Fibroblast of villous mesenchyme (primary cell): ENCODE measurements at regions not wholly inside any gene's neighbourhood (a gene's known extent, or its start where the extent isn't known, plus 50 kb on each side); places are given as distances from the start of the nearest gene placed in this dataset.
A peak's percentile ranks its signal among the peaks of the same experiment; 100 is the strongest.
"Not testable (repeated sequence)": the region's sequence is repeated elsewhere in the genome, so short reads cannot be mapped to it uniquely, and the experiment has no call there.

Experiments
- DNase-seq: peaks from one replicate; pipeline ENCODE4 v3.0.0-alpha.2; 2010; ENCODE audit warnings: low read depth
- H3K4me3 ChIP-seq: 2 replicates; pipeline ENCODE4 v1.5.1; 2011; ENCODE audit warnings: low read depth, mild to moderate bottlenecking, low read length
- TF ChIP-seq, protein P1 (sequence below): IDR thresholded peaks from 2 replicates; pipeline ENCODE4 v1.5.1; 2012; ENCODE audit warnings: low read depth, mild to moderate bottlenecking, low read length; ENCODE audit not compliant: insufficient read depth

DNA sequence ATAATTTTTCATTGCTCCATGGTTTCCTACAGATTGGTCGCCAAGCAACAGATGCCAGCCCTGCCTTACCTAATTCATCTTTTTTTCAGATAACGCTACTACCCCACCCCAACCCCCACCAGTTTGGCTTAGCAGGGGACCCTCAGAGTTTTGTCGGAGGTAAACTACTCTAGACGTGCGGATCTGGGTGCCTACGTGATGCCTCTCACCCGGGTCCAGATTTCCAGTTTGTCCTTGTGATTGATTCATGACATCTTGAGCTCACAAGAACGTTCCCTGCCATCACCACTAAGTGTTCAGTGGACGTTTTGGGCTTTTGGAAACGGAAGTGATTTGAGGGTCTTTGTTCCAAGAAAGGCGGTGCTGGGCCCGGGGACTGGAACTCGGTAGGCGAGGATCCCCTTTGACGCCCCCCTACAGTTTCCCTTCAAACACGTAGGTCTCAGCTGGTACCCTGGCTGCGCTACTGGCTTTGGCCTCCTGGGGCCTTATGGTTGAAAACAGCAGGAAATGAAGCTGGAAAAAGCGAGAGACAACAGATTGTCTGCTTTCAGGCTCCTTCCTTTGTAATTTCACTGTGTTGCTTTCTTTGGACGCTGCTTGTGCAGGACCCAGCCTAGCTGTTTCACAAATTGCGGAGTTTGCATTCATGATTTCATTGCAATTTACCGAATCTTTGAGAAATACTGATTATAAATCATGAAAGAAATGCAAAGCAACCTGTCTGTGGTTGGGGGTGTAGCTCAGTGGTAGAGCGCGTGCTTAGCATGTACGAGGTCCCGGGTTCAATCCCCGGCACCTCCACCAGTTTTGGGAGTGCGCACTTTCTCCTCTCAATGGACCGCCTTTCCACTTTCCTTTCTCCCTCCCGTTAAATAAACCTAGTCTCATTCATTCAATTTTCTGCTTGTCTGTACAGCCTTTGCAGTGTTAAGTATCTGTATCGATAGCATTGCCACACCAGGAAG is 81.0 kb downstream of the GPX5 start:
- peak; percentile 37 for DNase-seq
- peak overlapping the region; percentile 48 for H3K4me3 ChIP-seq
- TF ChIP-seq, protein P1, sequence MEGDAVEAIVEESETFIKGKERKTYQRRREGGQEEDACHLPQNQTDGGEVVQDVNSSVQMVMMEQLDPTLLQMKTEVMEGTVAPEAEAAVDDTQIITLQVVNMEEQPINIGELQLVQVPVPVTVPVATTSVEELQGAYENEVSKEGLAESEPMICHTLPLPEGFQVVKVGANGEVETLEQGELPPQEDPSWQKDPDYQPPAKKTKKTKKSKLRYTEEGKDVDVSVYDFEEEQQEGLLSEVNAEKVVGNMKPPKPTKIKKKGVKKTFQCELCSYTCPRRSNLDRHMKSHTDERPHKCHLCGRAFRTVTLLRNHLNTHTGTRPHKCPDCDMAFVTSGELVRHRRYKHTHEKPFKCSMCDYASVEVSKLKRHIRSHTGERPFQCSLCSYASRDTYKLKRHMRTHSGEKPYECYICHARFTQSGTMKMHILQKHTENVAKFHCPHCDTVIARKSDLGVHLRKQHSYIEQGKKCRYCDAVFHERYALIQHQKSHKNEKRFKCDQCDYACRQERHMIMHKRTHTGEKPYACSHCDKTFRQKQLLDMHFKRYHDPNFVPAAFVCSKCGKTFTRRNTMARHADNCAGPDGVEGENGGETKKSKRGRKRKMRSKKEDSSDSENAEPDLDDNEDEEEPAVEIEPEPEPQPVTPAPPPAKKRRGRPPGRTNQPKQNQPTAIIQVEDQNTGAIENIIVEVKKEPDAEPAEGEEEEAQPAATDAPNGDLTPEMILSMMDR = peak; percentile 40

GRCh38 chr6:28607990-28608389 is 82.3 kb downstream of the GPX5 start:
- TF ChIP-seq, protein P1 = no peak
- no peak overlapping the region for H3K4me3 ChIP-seq
- DNase-seq = no peak

- no peak overlapping the region for H3K4me3 ChIP-seq
- no peak for DNase-seq
- TF ChIP-seq, protein P1 = no peak
Measured at GRCh38 chr6:28609672-28610071, 84.0 kb downstream of the GPX5 start.

- TF ChIP-seq, protein P1 = no peak
- no peak overlapping the region for H3K4me3 ChIP-seq
- DNase-seq = no peak
Measured at GRCh38 chr6:28615616-28615954, 89.9 kb downstream of the GPX5 start.

DNA sequence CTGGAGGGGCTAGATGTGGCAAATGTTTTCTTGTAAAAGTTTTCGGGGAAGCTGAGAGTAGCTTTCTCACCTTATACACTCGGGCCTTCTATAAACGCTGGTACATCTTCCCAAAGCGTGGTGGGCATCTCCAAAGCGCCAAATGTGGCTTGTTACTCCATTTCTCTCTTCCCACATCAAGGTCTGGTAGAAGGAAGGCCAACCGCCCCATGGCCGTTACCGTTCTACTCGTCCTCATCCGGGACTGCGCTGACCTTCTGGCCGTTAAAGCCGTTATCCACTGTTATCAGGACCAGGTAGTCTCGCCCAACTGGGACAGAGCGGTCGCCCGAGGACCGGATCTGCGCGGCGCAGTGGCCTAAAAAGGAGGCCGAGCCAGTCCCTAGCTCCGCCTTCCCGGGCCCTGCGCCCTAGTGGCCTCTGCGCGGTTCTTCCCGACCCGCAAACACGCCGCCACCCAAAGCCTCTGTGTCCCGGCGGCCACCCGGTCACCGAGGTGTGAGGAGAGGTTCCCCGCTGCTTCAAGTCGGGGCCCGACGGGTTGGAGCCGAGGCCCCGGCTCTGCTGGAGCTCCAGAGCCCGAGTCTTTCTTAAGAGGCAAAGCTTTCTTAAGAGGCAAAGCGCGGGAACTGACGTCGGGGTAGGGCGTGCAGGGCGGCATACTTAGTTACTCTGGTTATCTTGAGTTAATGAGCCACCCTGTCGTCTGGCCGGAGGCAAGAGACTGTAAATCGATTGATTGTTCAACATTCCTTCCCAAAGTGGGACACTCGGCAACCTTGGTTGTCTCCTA is 90.5 kb downstream of the GPX5 start:
- no peak overlapping the region for H3K4me3 ChIP-seq
- TF ChIP-seq, protein P1 = no peak
- DNase-seq = no peak

- TF ChIP-seq, protein P1 = no peak
- no peak for DNase-seq
- no peak overlapping the region for H3K4me3 ChIP-seq
Measured at GRCh38 chr6:28618898-28619555, 93.3 kb downstream of the GPX5 start.

DNA sequence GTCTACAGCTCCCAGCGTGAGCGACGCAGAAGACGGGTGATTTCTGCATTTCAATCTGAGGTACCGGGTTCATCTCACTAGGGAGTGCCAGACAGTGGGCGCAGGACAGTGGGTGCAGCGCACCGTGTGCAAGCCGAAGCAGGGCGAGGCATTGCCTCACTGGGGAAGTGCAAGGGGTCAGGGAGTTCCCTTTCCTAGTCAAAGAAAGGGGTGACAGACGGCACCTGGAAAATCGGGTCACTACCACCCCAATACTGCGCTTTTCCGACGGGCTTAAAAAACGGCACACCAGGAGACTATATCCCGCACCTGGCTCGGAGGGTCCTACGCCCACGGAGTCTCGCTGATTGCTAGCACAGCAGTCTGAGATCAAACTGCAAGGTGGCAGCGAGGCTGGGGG is 95.6 kb downstream of the GPX5 start:
- H3K4me3 ChIP-seq, DNase-seq: not testable (repeated sequence)

GRCh38 chr6:28623242-28623641 is 97.6 kb downstream of the GPX5 start:
- not testable (repeated sequence) for H3K4me3 ChIP-seq, DNase-seq

DNA sequence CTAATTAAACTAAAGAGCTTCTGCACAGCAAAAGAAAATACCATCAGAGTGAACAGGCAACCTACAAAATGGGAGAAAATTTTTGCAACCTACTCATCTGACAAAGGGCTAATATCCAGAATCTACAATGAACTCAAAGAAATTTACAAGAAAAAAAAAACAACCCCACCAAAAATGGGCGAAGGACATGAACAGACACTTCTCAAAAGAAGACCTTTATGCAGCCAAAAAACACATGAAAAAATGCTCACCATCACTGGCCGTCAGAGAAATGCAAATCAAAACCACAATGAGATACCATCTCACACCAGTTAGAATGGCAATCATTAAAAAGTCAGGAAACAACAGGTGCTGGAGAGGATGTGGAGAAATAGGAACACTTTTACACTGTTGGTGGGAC is 100.7 kb downstream of the GPX5 start:
- not testable (repeated sequence) for DNase-seq, H3K4me3 ChIP-seq
